ENCODE measurements at regions not wholly inside any gene's neighbourhood (a gene's known extent, or its start where the extent isn't known, plus 50 kb on each side); places are given as distances from the start of the nearest gene placed in this dataset.
"Not testable (repeated sequence)": the region's sequence is repeated elsewhere in the genome, so short reads cannot be mapped to it uniquely, and the experiment has no call there.

DNA sequence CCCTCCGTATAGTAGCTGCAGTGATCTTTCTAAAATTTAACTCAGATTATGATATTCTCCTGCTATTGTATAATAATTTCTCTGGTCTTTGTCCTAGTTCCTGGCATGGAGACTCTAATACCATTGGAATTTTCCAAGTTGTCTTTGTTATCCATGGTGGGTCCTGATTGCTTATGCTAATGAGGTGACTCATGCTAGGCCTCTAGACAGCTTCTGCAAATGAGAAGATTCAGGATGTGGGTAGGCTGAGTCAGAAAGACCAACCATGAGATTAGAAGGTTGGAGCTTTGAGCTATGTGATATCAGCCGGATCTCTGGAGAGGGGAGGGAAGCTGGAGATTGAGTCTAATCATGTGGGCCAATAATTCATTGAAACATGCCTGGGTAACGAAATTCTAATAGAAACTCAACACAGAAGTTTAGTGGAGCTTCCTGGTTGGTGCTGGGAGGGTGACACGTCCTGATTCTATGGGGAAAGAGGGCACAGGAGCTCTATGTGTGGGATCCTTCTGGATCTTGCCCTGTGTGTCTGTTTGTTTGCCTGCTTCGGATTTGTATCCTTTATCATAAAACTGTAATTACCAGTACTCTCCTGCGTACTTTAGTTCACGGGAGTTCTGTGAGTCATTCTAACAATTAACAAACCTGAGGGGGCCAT, 73.2 kb upstream of the CNIH3 start:
- TF ChIP-seq, protein P1, sequence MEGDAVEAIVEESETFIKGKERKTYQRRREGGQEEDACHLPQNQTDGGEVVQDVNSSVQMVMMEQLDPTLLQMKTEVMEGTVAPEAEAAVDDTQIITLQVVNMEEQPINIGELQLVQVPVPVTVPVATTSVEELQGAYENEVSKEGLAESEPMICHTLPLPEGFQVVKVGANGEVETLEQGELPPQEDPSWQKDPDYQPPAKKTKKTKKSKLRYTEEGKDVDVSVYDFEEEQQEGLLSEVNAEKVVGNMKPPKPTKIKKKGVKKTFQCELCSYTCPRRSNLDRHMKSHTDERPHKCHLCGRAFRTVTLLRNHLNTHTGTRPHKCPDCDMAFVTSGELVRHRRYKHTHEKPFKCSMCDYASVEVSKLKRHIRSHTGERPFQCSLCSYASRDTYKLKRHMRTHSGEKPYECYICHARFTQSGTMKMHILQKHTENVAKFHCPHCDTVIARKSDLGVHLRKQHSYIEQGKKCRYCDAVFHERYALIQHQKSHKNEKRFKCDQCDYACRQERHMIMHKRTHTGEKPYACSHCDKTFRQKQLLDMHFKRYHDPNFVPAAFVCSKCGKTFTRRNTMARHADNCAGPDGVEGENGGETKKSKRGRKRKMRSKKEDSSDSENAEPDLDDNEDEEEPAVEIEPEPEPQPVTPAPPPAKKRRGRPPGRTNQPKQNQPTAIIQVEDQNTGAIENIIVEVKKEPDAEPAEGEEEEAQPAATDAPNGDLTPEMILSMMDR (conservative IDR thresholded peaks at IDR 0.05; ENCODE audit: low read depth, low read length): no peak
- no peak overlapping the region for H3K4me3 ChIP-seq (ENCODE audit: low read depth, low read length)
- peak; percentile 93 for DNase-seq (ENCODE audit: low read depth)

- no peak for DNase-seq (ENCODE audit: low read depth)
- TF ChIP-seq, protein P1 (conservative IDR thresholded peaks at IDR 0.05; ENCODE audit: low read depth, low read length): no peak
- H3K4me3 ChIP-seq (ENCODE audit: low read depth, low read length): no peak overlapping the region
These were observed 72.7 kb upstream of the CNIH3 start for GRCh38 chr1:224543453-224543852.

GRCh38 chr1:224544346-224545110, 71.6 kb upstream of the CNIH3 start:
- TF ChIP-seq, protein P1 (conservative IDR thresholded peaks at IDR 0.05; ENCODE audit: low read depth, low read length): no peak
- no peak for DNase-seq (ENCODE audit: low read depth)
- H3K4me3 ChIP-seq (ENCODE audit: low read depth, low read length): no peak overlapping the region

- TF ChIP-seq, protein P1 (conservative IDR thresholded peaks at IDR 0.05; ENCODE audit: low read depth, low read length): no peak
- H3K4me3 ChIP-seq (ENCODE audit: low read depth, low read length): no peak overlapping the region
- DNase-seq (ENCODE audit: low read depth): no peak
These were observed 70.5 kb upstream of the CNIH3 start for GRCh38 chr1:224545571-224545970.

DNA sequence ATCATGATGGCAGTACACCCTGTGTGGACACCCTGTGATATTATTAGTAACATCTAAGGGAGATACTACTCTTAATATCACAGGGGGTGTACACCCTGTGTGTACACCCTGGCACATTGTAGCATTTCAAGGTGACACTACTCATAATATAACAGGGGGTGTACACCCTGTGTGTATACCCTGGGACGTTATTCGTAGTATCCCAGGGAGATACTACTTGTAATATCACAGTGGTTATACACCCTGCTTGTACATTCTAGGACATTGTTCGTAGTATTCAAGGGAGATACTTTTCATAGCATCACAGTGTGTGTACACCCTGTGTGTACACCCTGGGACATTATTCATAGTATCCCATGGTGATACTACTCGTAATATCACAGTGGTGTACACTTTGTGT, 67.4 kb upstream of the CNIH3 start:
- TF ChIP-seq, protein P1 (conservative IDR thresholded peaks at IDR 0.05; ENCODE audit: low read depth, low read length): no peak
- no peak overlapping the region for H3K4me3 ChIP-seq (ENCODE audit: low read depth, low read length)
- no peak for DNase-seq (ENCODE audit: low read depth)

GRCh38 chr1:224551189-224551588, 64.9 kb upstream of the CNIH3 start:
- not testable (repeated sequence) for H3K4me3 ChIP-seq (ENCODE audit: low read depth, low read length); DNase-seq (ENCODE audit: low read depth)

GRCh38 chr1:224554056-224554455, 62.1 kb upstream of the CNIH3 start:
- no peak for DNase-seq (ENCODE audit: low read depth)
- TF ChIP-seq, protein P1 (conservative IDR thresholded peaks at IDR 0.05; ENCODE audit: low read depth, low read length): no peak
- no peak overlapping the region for H3K4me3 ChIP-seq (ENCODE audit: low read depth, low read length)

Measured in epithelial cell of proximal tubule (primary cell).